Tibial nerve (tissue), 4 donors: ENCODE measurements at regions not wholly inside any gene's neighbourhood (a gene's known extent, or its start where the extent isn't known, plus 50 kb on each side); places are given as distances from the start of the nearest gene placed in this dataset.

Source experiments
- DNase-seq, 2 donors: peaks; one replicate each; pipeline ENCODE4 v3.0.0-alpha.2; 2019; ENCODE audit warnings: low spot score in 2 of 2
- H3K27ac ChIP-seq, 4 donors: fragments of 200-600 bp; sonication (generic) in 3 of 4; one replicate each; pipeline ENCODE4 v1.5.1; 2017 to 2019; ENCODE audit warnings: mild to moderate bottlenecking in 1 of 4
- H3K27me3 ChIP-seq, 2 donors: fragments of 200-600 bp; sonication (generic) in 1 of 2; one replicate each; pipeline versions ENCODE4 v1.5.1 to v1.6.0; 2017 to 2019
- H3K36me3 ChIP-seq, 3 donors: fragments of 200-600 bp; sonication (generic); one replicate each; pipeline ENCODE4 v1.5.1; 2018 to 2019
- H3K4me1 ChIP-seq, 4 donors: fragments of 200-600 bp; sonication (generic) in 3 of 4; one replicate each; pipeline ENCODE4 v1.5.1; 2017 to 2019
- H3K4me3 ChIP-seq, 4 donors: fragments of 200-600 bp; sonication (generic) in 3 of 4; one replicate each; pipeline ENCODE4 v1.5.1; 2017 to 2019; ENCODE audit warnings: mild to moderate bottlenecking in 1 of 4, moderate library complexity in 1 of 4
- H3K9me3 ChIP-seq, 4 donors: fragments of 200-600 bp; sonication (generic) in 3 of 4; one replicate each; pipeline ENCODE4 v1.5.1; 2017 to 2019
- EP300 ChIP-seq, 2 donors: sonication (generic); formaldehyde crosslinking; IDR thresholded peaks; one replicate each; pipeline ENCODE4 v1.6.1; 2017; ENCODE audit warnings: antibody characterized with exemption in 2 of 2, mild to moderate bottlenecking in 1 of 2
- POLR2A ChIP-seq, 2 donors: fragments of 450-650 bp; IDR thresholded peaks; one replicate each; pipeline ENCODE4 v1.6.1; 2017; ENCODE audit warnings: antibody characterized with exemption in 2 of 2, mild to moderate bottlenecking in 2 of 2, moderate library complexity in 2 of 2
- WGBS, 2 donors: methylation state at CpG; one replicate each; pipeline ENCODE4 v1.1.5; 2018; 5-methylcytosine and 5-hydroxymethylcytosine counted together
- TF ChIP-seq, protein P1 (sequence below), 5 experiments: fragments of 200-600 bp in 3 of 5; fragments of 450-650 bp in 2 of 5; sonication (generic) in 3 of 5; IDR thresholded peaks; one replicate each; pipeline ENCODE4 v1.5.1; 2016 to 2019; ENCODE audit warnings: antibody characterized with exemption in 5 of 5, mild to moderate bottlenecking in 3 of 5, moderate library complexity in 2 of 5

DNA sequence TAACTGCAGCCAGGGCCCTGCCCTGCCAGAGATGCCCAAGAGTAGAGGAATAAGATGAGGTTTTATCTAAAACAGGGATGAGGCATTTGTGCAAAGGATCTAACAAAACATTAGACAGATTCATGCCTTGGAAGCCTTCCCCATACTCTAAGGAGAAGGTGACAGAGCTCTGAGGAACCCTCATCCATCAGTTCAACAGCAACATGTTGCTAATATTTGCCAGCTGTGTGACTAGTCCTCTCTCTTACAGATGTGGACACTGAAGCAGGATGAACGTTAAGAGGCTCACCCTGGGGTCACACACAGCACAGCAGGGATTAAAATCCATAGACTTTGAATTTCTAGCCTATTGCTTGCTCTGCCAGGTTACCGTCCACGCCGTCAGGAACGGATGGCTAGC, 99.0 kb downstream of the ZBTB18 start:
- H3K4me1 ChIP-seq = peaks cover 0 to 5% (median 0%) of the 10 kb centered on the region in 4 donors
- no peaks in the 10 kb centered on the region for H3K36me3 ChIP-seq
- 60 to 72% methylated on average over 5 of the region's 5 CpGs for WGBS, 2 donors
- H3K4me3 ChIP-seq = no peak overlapping the region
- H3K9me3 ChIP-seq = no peaks in the 10 kb centered on the region
- H3K27ac ChIP-seq = no peak overlapping the region
- no peak for TF ChIP-seq EP300 (IDR thresholded peaks at IDR 0.05)
- no peak for TF ChIP-seq POLR2A (IDR thresholded peaks at IDR 0.05)
- TF ChIP-seq, protein P1, sequence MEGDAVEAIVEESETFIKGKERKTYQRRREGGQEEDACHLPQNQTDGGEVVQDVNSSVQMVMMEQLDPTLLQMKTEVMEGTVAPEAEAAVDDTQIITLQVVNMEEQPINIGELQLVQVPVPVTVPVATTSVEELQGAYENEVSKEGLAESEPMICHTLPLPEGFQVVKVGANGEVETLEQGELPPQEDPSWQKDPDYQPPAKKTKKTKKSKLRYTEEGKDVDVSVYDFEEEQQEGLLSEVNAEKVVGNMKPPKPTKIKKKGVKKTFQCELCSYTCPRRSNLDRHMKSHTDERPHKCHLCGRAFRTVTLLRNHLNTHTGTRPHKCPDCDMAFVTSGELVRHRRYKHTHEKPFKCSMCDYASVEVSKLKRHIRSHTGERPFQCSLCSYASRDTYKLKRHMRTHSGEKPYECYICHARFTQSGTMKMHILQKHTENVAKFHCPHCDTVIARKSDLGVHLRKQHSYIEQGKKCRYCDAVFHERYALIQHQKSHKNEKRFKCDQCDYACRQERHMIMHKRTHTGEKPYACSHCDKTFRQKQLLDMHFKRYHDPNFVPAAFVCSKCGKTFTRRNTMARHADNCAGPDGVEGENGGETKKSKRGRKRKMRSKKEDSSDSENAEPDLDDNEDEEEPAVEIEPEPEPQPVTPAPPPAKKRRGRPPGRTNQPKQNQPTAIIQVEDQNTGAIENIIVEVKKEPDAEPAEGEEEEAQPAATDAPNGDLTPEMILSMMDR (IDR thresholded peaks at IDR 0.05) = no peak
- no peaks in the 10 kb centered on the region for H3K27me3 ChIP-seq
- DNase-seq = no peak

DNA sequence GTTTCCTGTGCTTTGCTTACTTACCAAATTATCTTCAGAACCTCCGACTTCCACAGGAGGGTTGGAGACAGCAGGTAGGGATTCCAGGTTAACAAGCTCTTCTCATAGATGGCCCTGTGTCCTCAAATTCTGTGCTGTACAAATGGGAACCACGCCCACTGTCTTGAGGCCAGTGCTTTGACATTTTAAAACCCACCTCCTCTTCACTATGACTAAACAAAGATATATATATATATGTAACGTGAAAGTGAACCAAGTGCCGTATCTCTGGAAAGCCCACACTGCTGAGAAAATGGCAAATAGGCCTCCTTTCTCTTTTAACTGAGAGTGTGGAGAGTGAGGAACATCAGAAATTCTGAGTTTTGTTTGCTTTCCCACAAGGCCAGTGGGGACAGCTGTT, 99.6 kb downstream of the ZBTB18 start:
- Histone ChIP-seq H3K27ac (no peak overlapping the region), H3K4me1 (peaks cover 0 to 6% (median 0%) of the 10 kb centered on the region in 4 donors), H3K9me3 (no peaks in the 10 kb centered on the region), H3K36me3 (no peaks in the 10 kb centered on the region), H3K27me3 (no peaks in the 10 kb centered on the region), H3K4me3 (no peak overlapping the region)
- TF ChIP-seq, protein P1 (IDR thresholded peaks at IDR 0.05) = no peak
- TF ChIP-seq EP300 (IDR thresholded peaks at IDR 0.05) (no peak), POLR2A (IDR thresholded peaks at IDR 0.05) (no peak)
- no peak for DNase-seq
- 74 to 86% methylated on average over 4 of the region's 4 CpGs for WGBS, 2 donors

DNA sequence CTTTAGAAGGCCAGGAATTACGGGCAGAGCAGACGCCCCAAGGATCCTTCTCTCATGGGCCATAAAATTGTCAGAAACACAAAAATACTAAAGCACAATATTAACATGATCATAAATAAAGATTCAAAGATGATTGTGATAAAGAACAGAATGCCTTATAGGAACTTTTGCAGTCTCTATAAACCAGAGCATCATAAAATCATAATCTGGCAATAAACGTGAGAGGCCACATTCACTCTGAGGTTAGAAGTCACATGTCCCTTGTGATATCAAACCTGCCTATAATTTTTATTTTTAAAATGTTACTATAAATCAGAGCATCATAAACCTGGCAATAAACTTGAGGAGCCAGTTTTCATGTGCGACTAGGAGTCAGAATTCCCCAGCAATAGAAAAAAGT, 100.5 kb downstream of the ZBTB18 start:
- H3K27me3 ChIP-seq = no peaks in the 10 kb centered on the region
- H3K27ac ChIP-seq = no peak overlapping the region
- TF ChIP-seq, protein P1 (IDR thresholded peaks at IDR 0.05) = no peak
- TF ChIP-seq EP300 (IDR thresholded peaks at IDR 0.05) (no peak), POLR2A (IDR thresholded peaks at IDR 0.05) (no peak)
- 82% methylated on average over 4 of the region's 4 CpGs for WGBS, 2 donors
- H3K4me3 ChIP-seq = no peak overlapping the region
- H3K4me1 ChIP-seq = peaks cover 0 to 6% (median 0%) of the 10 kb centered on the region in 4 donors
- no peaks in the 10 kb centered on the region for H3K36me3 ChIP-seq
- no peaks in the 10 kb centered on the region for H3K9me3 ChIP-seq
- no peak for DNase-seq

DNA sequence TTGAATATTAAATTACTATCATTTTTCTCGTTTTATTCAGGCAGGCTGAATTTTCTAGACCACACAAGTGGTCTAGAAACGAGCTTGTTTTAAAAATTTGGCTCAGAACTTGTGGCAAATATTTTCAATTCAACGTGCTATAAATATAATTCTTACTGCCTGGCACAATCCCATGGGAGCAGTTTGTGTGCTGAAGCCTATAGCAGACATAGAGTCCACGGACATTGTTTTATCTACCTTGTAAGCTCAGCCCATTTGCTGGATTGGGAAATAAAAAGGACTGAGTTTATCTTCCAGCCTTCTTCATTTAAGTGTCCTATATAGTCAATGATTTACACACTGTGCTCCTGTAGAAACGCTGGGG, 103.4 kb downstream of the ZBTB18 start:
- Histone ChIP-seq H3K4me1 (peaks cover 0 to 6% (median 0%) of the 10 kb centered on the region in 4 donors), H3K36me3 (no peaks in the 10 kb centered on the region), H3K27me3 (peaks cover 0 to 6% of the 10 kb centered on the region in 2 donors), H3K27ac (no peak overlapping the region), H3K9me3 (no peaks in the 10 kb centered on the region), H3K4me3 (no peak overlapping the region)
- DNase-seq = no peak
- 40 to 46% methylated on average over 5 of the region's 5 CpGs for WGBS, 2 donors
- TF ChIP-seq POLR2A (IDR thresholded peaks at IDR 0.05) (no peak), EP300 (IDR thresholded peaks at IDR 0.05) (no peak)
- TF ChIP-seq, protein P1 (IDR thresholded peaks at IDR 0.05) = no peak

DNA sequence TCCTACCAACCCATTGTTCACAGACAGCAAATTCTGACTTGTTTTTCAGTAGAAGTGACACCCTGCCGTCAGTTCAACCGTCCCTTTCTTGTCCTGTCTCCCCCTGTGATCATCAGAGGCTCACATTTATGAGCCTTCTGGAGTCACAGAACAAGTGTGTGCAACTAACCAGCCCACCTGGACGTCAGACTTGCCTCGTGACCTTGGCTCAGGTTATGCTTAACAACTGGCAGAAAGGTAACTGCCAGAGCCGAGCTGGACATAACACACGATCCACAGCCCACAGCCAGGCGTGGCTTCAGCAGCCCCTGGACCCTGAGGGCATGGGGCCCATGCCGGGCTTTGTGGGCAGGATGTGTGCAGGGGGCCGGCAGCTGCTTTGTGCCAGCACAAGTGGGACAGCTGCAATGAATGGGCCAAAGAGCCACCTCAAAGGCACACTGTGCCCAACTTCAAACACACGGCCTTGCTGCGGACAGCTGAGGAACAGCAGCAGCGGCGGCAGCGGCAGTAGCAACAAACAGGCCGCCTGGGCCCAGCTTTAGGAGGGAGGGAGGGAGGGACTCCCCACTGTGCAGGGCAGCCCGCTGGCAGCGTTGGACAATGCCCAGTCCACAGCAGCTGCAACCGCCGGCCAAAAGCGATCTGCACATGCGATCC, 103.9 kb downstream of the ZBTB18 start:
- no peaks in the 10 kb centered on the region for H3K9me3 ChIP-seq
- no peak for DNase-seq
- TF ChIP-seq POLR2A (IDR thresholded peaks at IDR 0.05) = no peak
- no peak for TF ChIP-seq EP300 (IDR thresholded peaks at IDR 0.05)
- TF ChIP-seq, protein P1 (IDR thresholded peaks at IDR 0.05) = no peak
- H3K27me3 ChIP-seq = peaks cover 0 to 6% of the 10 kb centered on the region in 2 donors
- no peak overlapping the region for H3K4me3 ChIP-seq
- H3K4me1 ChIP-seq = peaks cover 0 to 6% (median 0%) of the 10 kb centered on the region in 4 donors
- WGBS, 2 donors = 56 to 62% methylated on average over 20 to 21 of the region's 21 CpGs
- H3K36me3 ChIP-seq = no peaks in the 10 kb centered on the region
- H3K27ac ChIP-seq = no peak overlapping the region
